SK-N-SH (cell line): ENCODE measurements at regions not wholly inside any gene's neighbourhood (a gene's known extent, or its start where the extent isn't known, plus 50 kb on each side); places are given as distances from the start of the nearest gene placed in this dataset.
A peak's percentile ranks its signal among the peaks of the same experiment; 100 is the strongest.

Experiments used
- CTCF ChIA-PET: fragments of 300-600, 350-600 bp; formaldehyde crosslinking; extraction: SDS; loops from one replicate; lab custom pipeline; 2021; lab: Yijun Ruan, JAX
- POLR2A ChIA-PET: fragments of 350-600 bp; sonication (Branson Sonifier 250); formaldehyde crosslinking; extraction: SDS; loops from one replicate; lab custom pipeline; 2020; ENCODE audit warnings: antibody characterized with exemption, inconsistent platforms; lab: Yijun Ruan, JAX
- DNase-seq: peaks from one replicate; pipeline ENCODE4 v3.0.0; 2012
- H2AFZ ChIP-seq: fragments of 200-600 bp; sonication (generic); 2 replicates; pipeline ENCODE4 v1.8.1; 2016; ENCODE audit warnings: antibody characterized with exemption, mild to moderate bottlenecking, low read depth
- H3F3A ChIP-seq: fragments of 200-600 bp; sonication (generic); replicated peaks from 2 replicates; pipeline ENCODE3; 2016; ENCODE audit warnings: antibody characterized with exemption, mild to moderate bottlenecking; ENCODE audit not compliant: insufficient read depth
- H3K27ac ChIP-seq, 2 experiments: fragments of 200-500 bp in 1 of 2; fragments of 200-600 bp in 1 of 2; sonication (Bioruptor generic) in 1 of 2; sonication (generic), shearing (Covaris generic) in 1 of 2; 2 replicates each; pipeline versions ENCODE4 v1.5.1 to v1.6.1; 2014 to 2016; ENCODE audit warnings: low read depth in 2 of 2, inconsistent platforms in 1 of 2, low read length in 1 of 2, mild to moderate bottlenecking in 1 of 2, mixed read lengths in 1 of 2
- H3K27me3 ChIP-seq: fragments of 200-600 bp; sonication (generic), shearing (Covaris generic); 2 replicates; pipeline ENCODE4 v1.6.1; 2016; ENCODE audit warnings: mixed run types; ENCODE audit not compliant: insufficient read depth
- H3K36me3 ChIP-seq, 2 experiments: fragments of 200-500 bp in 1 of 2; fragments of 200-600 bp in 1 of 2; sonication (Bioruptor generic) in 1 of 2; sonication (generic) in 1 of 2; replicated peaks in 1 of 2; 2 replicates each; pipeline versions ENCODE3 to v1.5.1; 2014 to 2016; ENCODE audit warnings: low read length in 1 of 2, mild to moderate bottlenecking in 1 of 2; ENCODE audit not compliant: insufficient read depth in 2 of 2, control insufficient read depth in 1 of 2
- H3K4me1 ChIP-seq, 2 experiments: fragments of 200-500 bp in 1 of 2; fragments of 200-600 bp in 1 of 2; sonication (Bioruptor generic) in 1 of 2; sonication (generic), shearing (Covaris generic) in 1 of 2; 2 replicates each; pipeline versions ENCODE4 v1.5.1 to v1.6.1; 2014 to 2016; ENCODE audit warnings: low read depth in 1 of 2, low read length in 1 of 2, mixed run types in 1 of 2; ENCODE audit not compliant: insufficient read depth in 2 of 2, control insufficient read depth in 1 of 2
- H3K4me2 ChIP-seq: fragments of 200-600 bp; sonication (generic), shearing (Covaris generic); 2 replicates; pipeline ENCODE4 v1.6.1; 2017; ENCODE audit warnings: mixed run types
- H3K4me3 ChIP-seq, 2 experiments: fragments of 200-500 bp in 1 of 2; fragments of 200-600 bp in 1 of 2; sonication (Bioruptor generic) in 1 of 2; sonication (generic), shearing (Covaris generic) in 1 of 2; 2 replicates each; pipeline versions ENCODE4 v1.5.1 to v1.8.1; 2014 to 2016; ENCODE audit warnings: low read depth in 2 of 2, inconsistent platforms in 1 of 2, low read length in 1 of 2, mild to moderate bottlenecking in 1 of 2, mixed read lengths in 1 of 2, moderate library complexity in 1 of 2
- H3K79me2 ChIP-seq: fragments of 200-600 bp; sonication (generic); 2 replicates; pipeline ENCODE4 v1.8.1; 2017; ENCODE audit warnings: mild to moderate bottlenecking; ENCODE audit not compliant: insufficient read depth
- H3K9ac ChIP-seq: fragments of 200-600 bp; sonication (generic); 2 replicates; pipeline ENCODE4 v1.6.1; 2017; ENCODE audit warnings: mixed run types
- H3K9me2 ChIP-seq: fragments of 200-600 bp; sonication (generic); 2 replicates; pipeline ENCODE4 v1.6.1; 2017; ENCODE audit warnings: mixed run types
- H3K9me3 ChIP-seq: fragments of 200-600 bp; sonication (generic); 2 replicates; pipeline ENCODE4 v1.6.1; 2017; ENCODE audit warnings: mixed run types, mild to moderate bottlenecking, moderate library complexity
- H4K20me1 ChIP-seq: fragments of 200-600 bp; sonication (generic); 2 replicates; pipeline ENCODE4 v1.6.1; 2017; ENCODE audit warnings: mild to moderate bottlenecking, mixed run types; ENCODE audit not compliant: insufficient read depth
- EZH2phosphoT487 ChIP-seq: fragments of 200-600 bp; sonication (generic); IDR thresholded peaks from 2 replicates; pipeline ENCODE4 v1.6.1; 2017; ENCODE audit warnings: low read depth, mixed run types, mild to moderate bottlenecking, antibody characterized with exemption, moderate library complexity, borderline replicate concordance
- FOSL2 ChIP-seq: IDR thresholded peaks from 2 replicates; pipeline ENCODE4 v1.4.0; 2012; ENCODE audit warnings: low read depth, mild to moderate bottlenecking, moderate library complexity, borderline replicate concordance
- GABPA ChIP-seq: IDR thresholded peaks from 2 replicates; pipeline ENCODE4 v1.4.0; 2012; ENCODE audit warnings: low read depth, mild to moderate bottlenecking
- GATA2 ChIP-seq: sonication (generic); formaldehyde crosslinking; IDR thresholded peaks from 2 replicates; pipeline ENCODE4 v1.5.0; 2020; ENCODE audit warnings: mild to moderate bottlenecking, missing genetic modification reagents
- IRF3 ChIP-seq: fragments of 150-350 bp; IDR thresholded peaks from 2 replicates; pipeline ENCODE4 v1.6.1; 2016; ENCODE audit warnings: mild to moderate bottlenecking, low read depth, low read length
- MAX ChIP-seq: IDR thresholded peaks from 2 replicates; pipeline ENCODE4 v1.4.0; 2012; ENCODE audit warnings: low read depth
- NRF1 ChIP-seq: IDR thresholded peaks from 2 replicates; pipeline ENCODE4 v1.6.1; 2012; ENCODE audit warnings: low read depth, mild to moderate bottlenecking, low read length
- SMC3 ChIP-seq: IDR thresholded peaks from 2 replicates; pipeline ENCODE4 v1.6.1; 2012; ENCODE audit warnings: low read depth, low read length, improper control_type of control experiment
- USF1 ChIP-seq: IDR thresholded peaks from 2 replicates; pipeline ENCODE4 v1.4.0; 2012; ENCODE audit warnings: low read depth, borderline replicate concordance
- USF2 ChIP-seq: fragments of 150-350 bp; IDR thresholded peaks from 2 replicates; pipeline ENCODE4 v1.6.1; 2017; ENCODE audit warnings: antibody characterized with exemption, low read length, low read depth, borderline replicate concordance
- YY1 ChIP-seq: IDR thresholded peaks from 2 replicates; pipeline ENCODE4 v1.4.0; 2012; ENCODE audit warnings: low read depth, mild to moderate bottlenecking
- WGBS: methylation state at CpG from one replicate; pipeline ENCODE4 v1.1.6; 2017; ENCODE audit warnings: low lambda C conversion rate; 5-methylcytosine and 5-hydroxymethylcytosine counted together
- TF ChIP-seq, protein P1 (sequence below): IDR thresholded peaks from 2 replicates; pipeline ENCODE4; 2012

- Histone ChIP-seq H4K20me1 (no peaks in the 10 kb centered on the region), H3K4me2 (no peak overlapping the region), H3K4me3 (peak overlapping the region in 1 of 2 experiments; percentile 23; a peak in 1 of 4 replicates), H3K9ac (no peak overlapping the region), H3K9me2 (no peaks in the 10 kb centered on the region), H3K27me3 (no peaks in the 10 kb centered on the region), H3K4me1 (no peaks in the 10 kb centered on the region; a peak in 1 of 4 replicates), H2AFZ (no peak overlapping the region), H3K9me3 (peaks cover 5% of the 10 kb centered on the region), H3F3A (no peaks in the 10 kb centered on the region), H3K27ac (no peak overlapping the region)
- DNase-seq: no peak
- POLR2A ChIA-PET: no interaction called here
- 36% methylated on average over 4 of the region's 4 CpGs for WGBS
- TF ChIP-seq EZH2phosphoT487 (no peak), GATA2 (CRISPR knock-in tag) (no peak), YY1 (no peak), SMC3 (no peak), USF1 (no peak), IRF3 (no peak), USF2 (no peak), FOSL2 (no peak), MAX (no peak), GABPA (no peak), NRF1 (no peak)
- TF ChIP-seq, protein P1, sequence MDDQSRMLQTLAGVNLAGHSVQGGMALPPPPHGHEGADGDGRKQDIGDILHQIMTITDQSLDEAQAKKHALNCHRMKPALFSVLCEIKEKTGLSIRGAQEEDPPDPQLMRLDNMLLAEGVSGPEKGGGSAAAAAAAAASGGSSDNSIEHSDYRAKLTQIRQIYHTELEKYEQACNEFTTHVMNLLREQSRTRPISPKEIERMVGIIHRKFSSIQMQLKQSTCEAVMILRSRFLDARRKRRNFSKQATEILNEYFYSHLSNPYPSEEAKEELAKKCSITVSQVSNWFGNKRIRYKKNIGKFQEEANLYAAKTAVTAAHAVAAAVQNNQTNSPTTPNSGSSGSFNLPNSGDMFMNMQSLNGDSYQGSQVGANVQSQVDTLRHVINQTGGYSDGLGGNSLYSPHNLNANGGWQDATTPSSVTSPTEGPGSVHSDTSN: no peak
- TF ChIP-seq, all 33 proteins: peak for 0
- Histone ChIP-seq H3K79me2 (no peaks in the 10 kb centered on the region), H3K36me3 (no peaks in the 10 kb centered on the region)
- CTCF ChIA-PET: interaction anchor here (0.6 to 6.7 kb wide), 52 partner anchors 8 to 569 kb away, joined by 3 to 67 read pairs (median 5); partner anchors contain the start of gene SDK2
Measured at GRCh38 chr17:73998249-73998648, 205.2 kb upstream of the RPL38 start.
